Stomach (tissue), 8 donors: ENCODE measurements at regions not wholly inside any gene's neighbourhood (a gene's known extent, or its start where the extent isn't known, plus 50 kb on each side); places are given as distances from the start of the nearest gene placed in this dataset.
"Not testable (repeated sequence)": the region's sequence is repeated elsewhere in the genome, so short reads cannot be mapped to it uniquely, and the experiment has no call there.

Experiments
- DNase-seq, 2 donors: peaks; one replicate each; pipeline versions ENCODE4 v3.0.0 to v3.0.0-alpha.2; 2013 to 2019
- H3K27ac ChIP-seq, 5 donors: fragments of 200-600 bp in 4 of 5; sonication (generic) in 4 of 5; one replicate each; pipeline ENCODE4 v1.5.1; 2013 to 2019; ENCODE audit warnings: mild to moderate bottlenecking in 1 of 5, moderate library complexity in 1 of 5
- H3K27me3 ChIP-seq, 3 donors: fragments of 200-600 bp; sonication (generic); one replicate each; pipeline ENCODE4 v1.5.1; 2017 to 2019; ENCODE audit warnings: mixed run types in 1 of 3
- H3K36me3 ChIP-seq, 4 donors: fragments of 200-600 bp; sonication (generic); 1 replicate in 3 of 4; 2 replicates in 1 of 4; pipeline ENCODE4 v1.5.1; 2016 to 2019
- H3K4me1 ChIP-seq, 4 donors: fragments of 200-600 bp; sonication (generic); one replicate each; pipeline ENCODE4 v1.5.1; 2016 to 2019
- H3K4me3 ChIP-seq, 4 donors: fragments of 200-600 bp; sonication (generic) in 3 of 4; one replicate each; pipeline ENCODE4 v1.5.1; 2016 to 2019; ENCODE audit warnings: mild to moderate bottlenecking in 1 of 4
- H3K9me3 ChIP-seq, 4 donors: fragments of 200-600 bp; sonication (generic); one replicate each; pipeline ENCODE4 v1.5.1; 2016 to 2019
- CTCF ChIP-seq, 7 experiments: fragments of 450-650 bp in 4 of 7; fragments of 200-600 bp in 3 of 7; sonication (generic) in 3 of 7; IDR thresholded peaks; one replicate each; pipeline ENCODE4 v1.5.1; 2016 to 2019; ENCODE audit warnings: antibody characterized with exemption in 7 of 7, control low read depth in 2 of 7, mild to moderate bottlenecking in 1 of 7
- EP300 ChIP-seq: sonication (generic); formaldehyde crosslinking; IDR thresholded peaks from one replicate; pipeline ENCODE4 v1.6.1; 2017; ENCODE audit warnings: antibody characterized with exemption
- POLR2A ChIP-seq, 4 donors: fragments of 450-650 bp; IDR thresholded peaks; one replicate each; pipeline ENCODE4 v1.6.1; 2016; ENCODE audit warnings: antibody characterized with exemption in 4 of 4, control low read depth in 2 of 4, mild to moderate bottlenecking in 1 of 4, moderate library complexity in 1 of 4
- POLR2AphosphoS5 ChIP-seq, 3 donors: sonication (generic); formaldehyde crosslinking; IDR thresholded peaks; one replicate each; pipeline ENCODE4 v1.6.1; 2016; ENCODE audit warnings: antibody characterized with exemption in 3 of 3
- WGBS, 5 donors: extraction: QIAGEN DNeasy Blood & Tissue Kit in 3 of 5; methylation state at CpG; one replicate each; pipeline versions ENCODE4 v1.1.5 to v1.1.7; 2013 to 2018; 5-methylcytosine and 5-hydroxymethylcytosine counted together
- intact Hi-C: fragments of 100-400 bp; cut with DNase I; formaldehyde crosslinking; loops from one replicate; pipeline ENCODE4 v1.15.1; 2023; ENCODE audit warnings: low total_unique reads
- donor health status: healthy with polysubstance abuse.
- donor health status: Bipolar disorder and iron deficiency.
- donor health status: healthy.

- 70 to 88% (median 78%) methylated on average over 6 of the region's 6 CpGs for WGBS, 5 donors
- TF ChIP-seq POLR2AphosphoS5 (IDR thresholded peaks at IDR 0.05) (no peak), CTCF (IDR thresholded peaks at IDR 0.05) (no peak), EP300 (no peak)
- Histone ChIP-seq H3K27ac (no peak overlapping the region), H3K4me1 (no peaks in the 10 kb centered on the region), H3K27me3 (no peaks in the 10 kb centered on the region), H3K4me3 (no peak overlapping the region), H3K36me3 (no peaks in the 10 kb centered on the region), H3K9me3 (no peaks in the 10 kb centered on the region)
- DNase-seq: no peak
- intact Hi-C loops: no loop called here
Measured at GRCh38 chr16:51831595-51832367, 680.7 kb upstream of the SALL1 start.

DNA sequence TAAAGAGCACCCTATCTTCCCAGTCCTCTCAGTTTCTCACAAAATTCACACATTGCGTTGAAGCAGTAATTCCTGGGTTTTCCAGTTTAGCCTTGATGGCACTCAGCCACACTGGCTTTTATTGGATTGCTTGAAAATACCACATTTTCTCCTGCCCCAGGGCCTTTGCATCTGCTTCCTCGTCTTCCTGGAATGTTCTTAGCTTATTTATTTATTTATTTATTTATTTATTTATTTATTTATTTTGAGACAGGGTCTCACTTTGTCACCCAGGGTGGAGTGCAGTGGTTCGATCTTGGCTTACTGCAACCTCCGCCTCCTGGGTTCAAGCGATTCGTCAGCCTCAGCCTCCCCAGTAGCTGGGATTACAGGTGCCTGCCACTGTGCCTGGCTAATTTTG lies 680.0 kb upstream of the SALL1 start:
- intact Hi-C loops, H3K4me3 ChIP-seq, H3K4me1 ChIP-seq, H3K36me3 ChIP-seq, H3K27me3 ChIP-seq, H3K9me3 ChIP-seq, DNase-seq, H3K27ac ChIP-seq: not testable (repeated sequence)
- WGBS, 5 donors: 89 to 96% (median 93%) methylated on average over 6 of the region's 6 CpGs

DNA sequence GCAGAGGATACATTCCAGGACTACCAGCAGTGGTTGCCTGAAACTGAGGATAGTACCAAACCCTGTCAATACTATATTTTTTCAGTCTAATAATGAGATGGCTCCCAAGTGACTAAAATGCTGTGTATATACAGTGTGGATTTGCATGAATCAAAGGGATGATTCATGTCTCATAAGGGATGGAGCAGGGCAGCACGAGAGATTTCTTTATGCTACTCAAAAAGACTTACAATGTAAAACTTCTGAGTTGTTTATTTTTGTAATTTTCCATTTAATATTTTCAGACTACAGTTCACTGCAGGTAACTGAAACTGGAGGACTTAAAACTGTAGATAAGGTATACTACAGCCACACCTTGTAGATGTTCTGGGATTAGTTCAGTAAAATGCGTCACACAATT lies 674.7 kb upstream of the SALL1 start:
- Histone ChIP-seq H3K4me3 (no peak overlapping the region), H3K27ac (no peak overlapping the region), H3K27me3 (no peaks in the 10 kb centered on the region), H3K9me3 (no peaks in the 10 kb centered on the region), H3K4me1 (no peaks in the 10 kb centered on the region), H3K36me3 (no peaks in the 10 kb centered on the region)
- TF ChIP-seq CTCF (IDR thresholded peaks at IDR 0.05) (no peak), EP300 (no peak), POLR2A (IDR thresholded peaks at IDR 0.05) (no peak), POLR2AphosphoS5 (IDR thresholded peaks at IDR 0.05) (no peak)
- intact Hi-C loops: no loop called here
- WGBS, 5 donors: 26 to 56% (median 44%) methylated on average over 2 of the region's 2 CpGs
- DNase-seq: no peak

DNA sequence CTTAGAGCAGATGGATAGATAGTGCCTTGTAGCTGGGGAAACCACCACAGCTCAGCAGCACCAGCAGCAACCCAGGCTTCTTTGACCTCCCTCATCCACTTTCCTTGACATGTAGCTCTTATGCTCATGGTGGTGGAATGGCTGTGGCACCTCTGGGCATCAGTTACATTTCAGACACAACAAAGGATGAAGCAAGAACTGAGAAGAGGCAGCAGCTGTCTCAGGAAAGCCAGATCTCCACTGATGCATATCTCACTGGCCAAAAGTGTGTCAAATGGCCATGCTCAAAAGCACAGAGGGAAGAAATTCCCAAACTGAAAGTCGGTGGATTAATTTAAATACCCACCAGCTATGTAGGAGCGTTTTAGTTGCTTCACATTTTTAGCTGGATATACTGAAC lies 671.4 kb upstream of the SALL1 start:
- DNase-seq: no peak
- intact Hi-C loops: no loop called here
- no peak overlapping the region for H3K4me3 ChIP-seq
- 58 to 83% (median 70%) methylated on average over 2 of the region's 2 CpGs for WGBS, 5 donors
- H3K4me1 ChIP-seq: peaks cover 0 to 5% (median 0%) of the 10 kb centered on the region in 4 donors
- TF ChIP-seq EP300 (no peak), POLR2AphosphoS5 (IDR thresholded peaks at IDR 0.05) (no peak), CTCF (IDR thresholded peaks at IDR 0.05) (no peak)
- no peaks in the 10 kb centered on the region for H3K36me3 ChIP-seq
- no peak overlapping the region for H3K27ac ChIP-seq
- H3K9me3 ChIP-seq: no peaks in the 10 kb centered on the region
- H3K27me3 ChIP-seq: no peaks in the 10 kb centered on the region

GRCh38 chr16:51821527-51821926 lies 670.5 kb upstream of the SALL1 start:
- 30 to 75% (median 38%) methylated on average over 1 of the region's 1 CpG for WGBS, 5 donors
- Histone ChIP-seq H3K27ac (no peak overlapping the region), H3K4me3 (no peak overlapping the region), H3K4me1 (peaks cover 0 to 5% (median 0%) of the 10 kb centered on the region in 4 donors), H3K36me3 (no peaks in the 10 kb centered on the region), H3K9me3 (no peaks in the 10 kb centered on the region), H3K27me3 (no peaks in the 10 kb centered on the region)
- TF ChIP-seq CTCF (IDR thresholded peaks at IDR 0.05) (no peak), EP300 (no peak), POLR2A (IDR thresholded peaks at IDR 0.05) (no peak), POLR2AphosphoS5 (IDR thresholded peaks at IDR 0.05) (no peak)
- DNase-seq: no peak
- intact Hi-C loops: no loop called here
